ENCODE measurements at regions not wholly inside any gene's neighbourhood (a gene's known extent, or its start where the extent isn't known, plus 50 kb on each side); places are given as distances from the start of the nearest gene placed in this dataset.

DNA sequence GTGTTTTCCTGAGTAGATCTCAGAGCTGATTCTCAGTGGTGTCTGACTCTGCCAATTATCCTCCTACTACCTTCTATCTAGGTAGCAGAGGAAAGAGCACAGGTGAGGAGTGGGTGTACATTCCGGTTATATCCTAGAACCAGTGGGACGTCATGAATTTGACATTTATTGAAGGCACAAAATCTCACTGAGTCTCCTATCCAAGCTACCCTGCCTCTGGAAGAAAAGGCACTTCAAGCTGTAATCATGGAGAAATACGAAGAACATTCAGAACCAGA is 952.2 kb downstream of the TUSC7 start (continued):
- TF ChIP-seq, protein P1, sequence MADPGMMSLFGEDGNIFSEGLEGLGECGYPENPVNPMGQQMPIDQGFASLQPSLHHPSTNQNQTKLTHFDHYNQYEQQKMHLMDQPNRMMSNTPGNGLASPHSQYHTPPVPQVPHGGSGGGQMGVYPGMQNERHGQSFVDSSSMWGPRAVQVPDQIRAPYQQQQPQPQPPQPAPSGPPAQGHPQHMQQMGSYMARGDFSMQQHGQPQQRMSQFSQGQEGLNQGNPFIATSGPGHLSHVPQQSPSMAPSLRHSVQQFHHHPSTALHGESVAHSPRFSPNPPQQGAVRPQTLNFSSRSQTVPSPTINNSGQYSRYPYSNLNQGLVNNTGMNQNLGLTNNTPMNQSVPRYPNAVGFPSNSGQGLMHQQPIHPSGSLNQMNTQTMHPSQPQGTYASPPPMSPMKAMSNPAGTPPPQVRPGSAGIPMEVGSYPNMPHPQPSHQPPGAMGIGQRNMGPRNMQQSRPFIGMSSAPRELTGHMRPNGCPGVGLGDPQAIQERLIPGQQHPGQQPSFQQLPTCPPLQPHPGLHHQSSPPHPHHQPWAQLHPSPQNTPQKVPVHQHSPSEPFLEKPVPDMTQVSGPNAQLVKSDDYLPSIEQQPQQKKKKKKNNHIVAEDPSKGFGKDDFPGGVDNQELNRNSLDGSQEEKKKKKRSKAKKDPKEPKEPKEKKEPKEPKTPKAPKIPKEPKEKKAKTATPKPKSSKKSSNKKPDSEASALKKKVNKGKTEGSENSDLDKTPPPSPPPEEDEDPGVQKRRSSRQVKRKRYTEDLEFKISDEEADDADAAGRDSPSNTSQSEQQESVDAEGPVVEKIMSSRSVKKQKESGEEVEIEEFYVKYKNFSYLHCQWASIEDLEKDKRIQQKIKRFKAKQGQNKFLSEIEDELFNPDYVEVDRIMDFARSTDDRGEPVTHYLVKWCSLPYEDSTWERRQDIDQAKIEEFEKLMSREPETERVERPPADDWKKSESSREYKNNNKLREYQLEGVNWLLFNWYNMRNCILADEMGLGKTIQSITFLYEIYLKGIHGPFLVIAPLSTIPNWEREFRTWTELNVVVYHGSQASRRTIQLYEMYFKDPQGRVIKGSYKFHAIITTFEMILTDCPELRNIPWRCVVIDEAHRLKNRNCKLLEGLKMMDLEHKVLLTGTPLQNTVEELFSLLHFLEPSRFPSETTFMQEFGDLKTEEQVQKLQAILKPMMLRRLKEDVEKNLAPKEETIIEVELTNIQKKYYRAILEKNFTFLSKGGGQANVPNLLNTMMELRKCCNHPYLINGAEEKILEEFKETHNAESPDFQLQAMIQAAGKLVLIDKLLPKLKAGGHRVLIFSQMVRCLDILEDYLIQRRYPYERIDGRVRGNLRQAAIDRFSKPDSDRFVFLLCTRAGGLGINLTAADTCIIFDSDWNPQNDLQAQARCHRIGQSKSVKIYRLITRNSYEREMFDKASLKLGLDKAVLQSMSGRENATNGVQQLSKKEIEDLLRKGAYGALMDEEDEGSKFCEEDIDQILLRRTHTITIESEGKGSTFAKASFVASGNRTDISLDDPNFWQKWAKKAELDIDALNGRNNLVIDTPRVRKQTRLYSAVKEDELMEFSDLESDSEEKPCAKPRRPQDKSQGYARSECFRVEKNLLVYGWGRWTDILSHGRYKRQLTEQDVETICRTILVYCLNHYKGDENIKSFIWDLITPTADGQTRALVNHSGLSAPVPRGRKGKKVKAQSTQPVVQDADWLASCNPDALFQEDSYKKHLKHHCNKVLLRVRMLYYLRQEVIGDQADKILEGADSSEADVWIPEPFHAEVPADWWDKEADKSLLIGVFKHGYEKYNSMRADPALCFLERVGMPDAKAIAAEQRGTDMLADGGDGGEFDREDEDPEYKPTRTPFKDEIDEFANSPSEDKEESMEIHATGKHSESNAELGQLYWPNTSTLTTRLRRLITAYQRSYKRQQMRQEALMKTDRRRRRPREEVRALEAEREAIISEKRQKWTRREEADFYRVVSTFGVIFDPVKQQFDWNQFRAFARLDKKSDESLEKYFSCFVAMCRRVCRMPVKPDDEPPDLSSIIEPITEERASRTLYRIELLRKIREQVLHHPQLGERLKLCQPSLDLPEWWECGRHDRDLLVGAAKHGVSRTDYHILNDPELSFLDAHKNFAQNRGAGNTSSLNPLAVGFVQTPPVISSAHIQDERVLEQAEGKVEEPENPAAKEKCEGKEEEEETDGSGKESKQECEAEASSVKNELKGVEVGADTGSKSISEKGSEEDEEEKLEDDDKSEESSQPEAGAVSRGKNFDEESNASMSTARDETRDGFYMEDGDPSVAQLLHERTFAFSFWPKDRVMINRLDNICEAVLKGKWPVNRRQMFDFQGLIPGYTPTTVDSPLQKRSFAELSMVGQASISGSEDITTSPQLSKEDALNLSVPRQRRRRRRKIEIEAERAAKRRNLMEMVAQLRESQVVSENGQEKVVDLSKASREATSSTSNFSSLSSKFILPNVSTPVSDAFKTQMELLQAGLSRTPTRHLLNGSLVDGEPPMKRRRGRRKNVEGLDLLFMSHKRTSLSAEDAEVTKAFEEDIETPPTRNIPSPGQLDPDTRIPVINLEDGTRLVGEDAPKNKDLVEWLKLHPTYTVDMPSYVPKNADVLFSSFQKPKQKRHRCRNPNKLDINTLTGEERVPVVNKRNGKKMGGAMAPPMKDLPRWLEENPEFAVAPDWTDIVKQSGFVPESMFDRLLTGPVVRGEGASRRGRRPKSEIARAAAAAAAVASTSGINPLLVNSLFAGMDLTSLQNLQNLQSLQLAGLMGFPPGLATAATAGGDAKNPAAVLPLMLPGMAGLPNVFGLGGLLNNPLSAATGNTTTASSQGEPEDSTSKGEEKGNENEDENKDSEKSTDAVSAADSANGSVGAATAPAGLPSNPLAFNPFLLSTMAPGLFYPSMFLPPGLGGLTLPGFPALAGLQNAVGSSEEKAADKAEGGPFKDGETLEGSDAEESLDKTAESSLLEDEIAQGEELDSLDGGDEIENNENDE (IDR thresholded peaks at IDR 0.05; ENCODE audit: insufficient replicate concordance, low read length): no peak
- no peak for TF ChIP-seq TAF7 (optimal IDR thresholded peaks at IDR 0.05; ENCODE audit: borderline replicate concordance, low read depth, low read length)
- TF ChIP-seq TEAD4 (IDR thresholded peaks at IDR 0.05; ENCODE audit: low read depth, low read length): no peak
- no peak for TF ChIP-seq BCL11A (IDR thresholded peaks at IDR 0.05; ENCODE audit: low read depth in 2 of 2, low read length in 2 of 2)
